IPS-11a (cell line): ENCODE measurements at regions not wholly inside any gene's neighbourhood (a gene's known extent, or its start where the extent isn't known, plus 50 kb on each side); places are given as distances from the start of the nearest gene placed in this dataset.
"Not testable (repeated sequence)": the region's sequence is repeated elsewhere in the genome, so short reads cannot be mapped to it uniquely, and the experiment has no call there.

Experiments used
- H3K4me3 ChIP-seq: one replicate; pipeline ENCODE4 v1.5.1; 2013; ENCODE audit warnings: low read depth, low read length, control low read depth

DNA sequence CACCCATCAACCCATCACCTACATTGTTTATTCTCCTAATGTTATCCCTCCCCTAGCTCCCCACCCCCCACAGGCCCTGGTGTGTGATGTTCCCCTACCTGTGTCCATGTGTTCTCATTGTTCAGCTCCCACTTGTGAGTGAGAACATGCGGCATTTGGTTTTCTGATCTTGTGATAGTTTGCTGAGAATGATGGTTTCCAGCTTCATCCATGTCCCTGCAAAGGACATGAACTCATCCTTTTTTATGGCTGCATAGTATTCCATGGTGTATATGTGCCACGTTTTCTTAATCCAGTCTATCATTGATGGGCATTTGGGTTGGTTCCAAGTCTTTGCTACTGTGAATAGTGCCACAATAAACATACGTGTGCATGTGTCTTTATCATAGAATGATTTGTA lies 118.1 kb upstream of the IER5L start:
- H3K4me3 ChIP-seq, result not testable (repeated sequence)

DNA sequence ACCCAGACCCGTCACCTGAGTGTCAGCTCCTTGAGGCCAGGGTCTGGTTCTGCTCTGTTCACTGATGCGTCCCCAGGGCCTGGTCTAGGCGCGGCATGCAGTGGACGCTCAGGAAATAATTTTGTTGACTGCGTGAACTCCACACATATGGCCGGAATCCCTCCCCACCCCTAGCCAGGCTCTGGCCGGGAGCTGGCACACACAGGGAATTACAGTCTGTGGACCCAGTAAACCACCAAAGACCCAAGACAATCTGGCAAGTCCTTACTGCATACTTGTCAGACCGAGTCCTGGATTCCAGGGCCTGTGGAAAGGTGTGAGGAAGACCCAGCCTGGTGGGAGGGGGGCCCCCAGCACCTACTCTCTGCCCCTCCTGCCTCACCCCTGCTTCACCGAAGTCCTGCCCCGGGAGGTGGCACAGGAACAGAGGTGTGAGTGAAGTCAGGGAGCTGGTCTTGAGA lies 113.0 kb upstream of the IER5L start:
- no peak overlapping the region for H3K4me3 ChIP-seq

DNA sequence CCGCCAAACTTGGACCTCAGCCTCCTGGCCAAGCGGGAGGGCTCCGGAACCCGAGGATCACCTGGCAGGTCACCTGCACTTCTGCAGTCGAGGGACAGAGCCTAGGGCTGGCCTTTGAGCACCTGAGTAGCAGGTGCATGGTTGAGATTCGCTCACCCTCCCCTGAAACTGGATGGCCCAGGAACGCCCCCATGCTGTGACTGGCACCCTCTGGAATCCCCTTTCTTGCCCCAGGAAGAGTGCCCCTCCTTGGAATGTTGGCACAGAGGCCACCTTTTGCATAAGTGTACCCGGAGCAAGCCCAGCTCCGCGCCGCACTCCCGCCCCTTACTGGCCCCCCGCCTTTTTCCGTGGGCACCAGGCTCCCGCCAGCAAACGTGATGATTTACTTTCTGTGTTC lies 112.5 kb upstream of the IER5L start:
- no peak overlapping the region for H3K4me3 ChIP-seq

DNA sequence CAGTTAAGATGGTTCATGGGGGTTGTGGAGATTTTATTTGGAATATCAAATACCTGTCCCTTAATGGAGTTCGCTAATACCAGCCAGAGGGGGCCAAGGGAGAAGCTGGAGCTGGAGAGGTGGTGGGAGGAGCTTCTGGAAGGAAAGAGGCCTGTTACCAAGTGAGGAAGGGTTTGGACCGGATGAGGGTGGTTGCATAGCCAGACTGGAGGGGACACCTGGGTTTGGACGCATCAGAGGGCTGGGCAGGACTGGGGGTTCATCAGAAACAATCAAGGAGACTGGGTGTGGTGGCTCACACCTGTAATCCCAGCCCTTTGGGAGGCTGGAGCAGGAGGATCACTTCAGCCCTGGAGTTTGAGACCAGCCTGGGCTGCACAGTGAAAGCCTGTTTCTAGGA lies 111.8 kb upstream of the IER5L start:
- H3K4me3 ChIP-seq, result no peak overlapping the region

DNA sequence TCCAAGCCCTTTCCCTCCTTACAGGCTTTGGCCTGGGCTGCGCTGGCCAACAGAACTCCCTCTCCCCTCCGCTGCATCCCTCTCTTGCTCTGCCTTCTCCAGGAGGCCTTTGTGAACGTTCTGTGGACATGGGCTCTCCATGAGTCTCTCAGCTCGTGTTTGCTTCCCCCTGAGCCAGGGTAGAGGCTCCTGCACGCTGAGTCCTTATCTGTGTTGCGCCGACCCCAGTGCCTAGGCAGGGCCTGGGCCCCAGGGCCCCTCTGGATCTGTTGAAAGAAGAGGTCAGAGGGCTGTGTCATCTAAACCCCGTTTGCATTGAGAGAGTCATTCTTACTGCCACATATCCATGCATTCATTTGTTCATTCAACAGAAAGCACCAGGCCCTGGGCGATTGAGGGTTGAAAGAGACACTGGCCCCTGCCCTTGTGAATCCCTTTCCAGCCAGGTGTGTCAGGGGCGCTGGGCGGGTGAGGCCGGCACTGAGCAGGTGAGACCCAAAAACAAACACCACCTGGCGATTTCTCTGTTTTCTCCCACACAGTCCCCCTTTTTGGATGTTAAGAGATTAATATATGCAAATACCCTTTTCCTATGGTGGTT lies 111.2 kb upstream of the IER5L start:
- no peak overlapping the region for H3K4me3 ChIP-seq

DNA sequence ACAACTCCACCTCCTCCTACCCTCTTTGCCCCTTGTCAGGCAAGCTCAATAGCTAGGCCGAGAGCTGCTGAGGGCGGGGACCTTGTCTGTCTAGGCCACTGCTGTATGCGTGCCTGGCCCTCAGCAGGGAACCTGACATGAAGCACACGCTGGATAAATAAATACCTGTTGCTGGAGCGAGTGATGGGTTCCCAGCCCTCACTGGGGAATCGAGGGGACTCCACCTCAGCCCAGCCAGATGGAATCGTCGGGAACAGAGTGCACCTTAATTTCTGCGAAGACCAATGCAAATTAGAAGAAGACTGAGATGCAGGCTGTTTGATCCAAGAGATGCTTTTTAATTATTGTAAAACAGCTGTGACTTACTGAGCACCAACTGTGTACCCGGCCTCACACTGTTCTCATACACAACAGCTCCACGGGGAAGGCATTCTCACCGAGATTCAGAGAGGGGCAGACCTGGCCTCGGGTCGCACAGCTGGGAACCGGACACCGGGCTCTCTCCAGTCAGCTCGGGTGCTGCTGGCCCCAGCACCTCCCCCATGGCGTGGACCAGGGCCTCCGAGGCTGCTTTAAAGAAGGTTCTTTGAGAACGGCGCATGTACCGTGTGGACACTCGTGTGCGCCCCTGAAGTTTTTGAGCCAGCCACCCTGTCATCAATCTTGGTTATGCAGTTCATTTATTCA lies 109.7 kb upstream of the IER5L start:
- no peak overlapping the region for H3K4me3 ChIP-seq

DNA sequence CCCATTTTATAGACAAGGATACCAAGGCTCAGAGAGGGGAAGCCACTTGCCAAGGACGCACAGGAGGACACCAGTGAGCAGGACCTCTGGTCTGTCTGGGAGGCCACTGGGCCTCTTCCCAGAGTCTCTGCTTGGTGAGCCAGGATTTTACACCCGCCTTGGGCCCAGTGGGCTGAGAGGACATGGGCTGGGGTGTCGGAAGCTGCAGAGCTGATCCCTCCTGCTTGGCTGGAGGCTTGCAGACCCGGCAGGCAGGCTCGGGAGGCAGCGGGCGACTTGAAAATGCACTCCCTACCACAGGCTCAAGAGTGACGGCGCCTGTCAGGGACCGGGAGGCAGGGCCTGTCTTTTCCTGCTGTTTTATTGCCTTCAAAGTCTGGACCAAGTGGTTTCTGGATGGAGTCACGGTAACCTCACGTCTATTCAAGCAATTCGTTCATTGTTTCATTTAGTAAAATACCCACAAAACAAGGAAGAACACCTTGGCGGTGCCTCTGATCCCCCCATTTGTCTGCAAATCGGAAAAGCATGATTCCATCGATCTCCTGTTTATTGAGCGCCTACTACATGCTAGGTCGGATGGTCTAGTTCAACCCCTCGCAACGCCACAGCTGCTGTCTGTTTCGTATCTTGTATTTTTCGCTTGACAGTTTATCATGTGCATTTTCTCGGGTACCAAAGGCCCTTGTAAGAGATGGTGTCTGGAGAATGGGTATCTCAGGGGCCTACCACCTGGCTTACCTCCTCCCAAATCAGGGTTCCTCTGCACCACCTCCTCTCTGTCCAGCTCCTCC lies 108.1 kb upstream of the IER5L start:
- H3K4me3 ChIP-seq, result no peak overlapping the region

DNA sequence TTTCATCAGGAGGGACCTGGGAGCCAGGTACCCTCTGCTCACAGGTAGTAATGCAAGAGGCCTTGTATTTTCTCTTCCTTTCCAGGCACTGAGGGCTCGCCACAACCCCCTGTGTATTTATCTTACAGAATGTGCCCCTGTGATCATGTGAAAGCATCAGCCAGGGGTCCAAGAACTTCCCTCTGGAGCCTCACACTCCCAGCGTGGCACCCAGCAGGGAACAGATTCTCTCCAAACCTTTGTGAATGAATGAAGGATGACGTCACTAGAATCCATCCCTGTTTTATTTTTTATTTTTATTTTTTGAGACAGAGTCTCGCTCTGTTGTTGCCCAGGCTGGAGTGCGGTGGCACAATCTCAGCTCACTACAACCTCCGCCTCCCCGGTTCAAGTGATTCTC lies 107.3 kb upstream of the IER5L start:
- H3K4me3 ChIP-seq, result no peak overlapping the region

DNA sequence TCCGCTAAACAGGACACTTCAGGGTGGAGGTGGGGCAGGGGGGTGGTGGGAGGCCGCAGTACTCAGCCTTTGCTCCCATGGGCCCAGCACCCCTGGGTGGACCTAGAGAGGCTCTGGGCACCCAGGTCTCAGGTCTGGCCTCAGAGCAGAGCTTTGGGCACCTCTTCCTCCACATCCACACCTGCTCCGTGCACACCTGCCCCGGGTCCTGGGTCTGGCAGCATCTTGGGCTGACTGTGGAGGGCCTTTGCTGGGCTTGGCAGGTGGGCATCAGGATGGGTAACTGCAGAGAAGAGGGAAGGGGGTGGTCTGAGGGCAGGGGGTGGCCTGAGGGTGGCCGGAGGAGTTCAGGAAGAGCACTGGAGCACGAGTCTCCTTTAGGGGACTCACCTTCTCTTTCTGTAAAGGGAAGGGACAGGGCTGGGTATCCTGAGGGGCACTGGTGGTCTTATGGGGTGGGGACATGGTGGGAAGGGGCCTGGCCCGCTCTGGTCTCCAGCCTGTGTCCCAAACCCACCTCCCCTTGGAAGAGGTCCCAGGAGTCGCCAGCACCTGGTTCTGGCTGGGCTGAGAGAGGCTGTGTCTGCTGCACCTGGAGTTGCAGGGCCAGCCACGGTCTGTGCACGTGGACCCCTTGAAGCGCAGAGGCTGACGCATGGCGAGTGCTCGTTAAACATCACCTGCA lies 106.7 kb upstream of the IER5L start:
- H3K4me3 ChIP-seq, result no peak overlapping the region

DNA sequence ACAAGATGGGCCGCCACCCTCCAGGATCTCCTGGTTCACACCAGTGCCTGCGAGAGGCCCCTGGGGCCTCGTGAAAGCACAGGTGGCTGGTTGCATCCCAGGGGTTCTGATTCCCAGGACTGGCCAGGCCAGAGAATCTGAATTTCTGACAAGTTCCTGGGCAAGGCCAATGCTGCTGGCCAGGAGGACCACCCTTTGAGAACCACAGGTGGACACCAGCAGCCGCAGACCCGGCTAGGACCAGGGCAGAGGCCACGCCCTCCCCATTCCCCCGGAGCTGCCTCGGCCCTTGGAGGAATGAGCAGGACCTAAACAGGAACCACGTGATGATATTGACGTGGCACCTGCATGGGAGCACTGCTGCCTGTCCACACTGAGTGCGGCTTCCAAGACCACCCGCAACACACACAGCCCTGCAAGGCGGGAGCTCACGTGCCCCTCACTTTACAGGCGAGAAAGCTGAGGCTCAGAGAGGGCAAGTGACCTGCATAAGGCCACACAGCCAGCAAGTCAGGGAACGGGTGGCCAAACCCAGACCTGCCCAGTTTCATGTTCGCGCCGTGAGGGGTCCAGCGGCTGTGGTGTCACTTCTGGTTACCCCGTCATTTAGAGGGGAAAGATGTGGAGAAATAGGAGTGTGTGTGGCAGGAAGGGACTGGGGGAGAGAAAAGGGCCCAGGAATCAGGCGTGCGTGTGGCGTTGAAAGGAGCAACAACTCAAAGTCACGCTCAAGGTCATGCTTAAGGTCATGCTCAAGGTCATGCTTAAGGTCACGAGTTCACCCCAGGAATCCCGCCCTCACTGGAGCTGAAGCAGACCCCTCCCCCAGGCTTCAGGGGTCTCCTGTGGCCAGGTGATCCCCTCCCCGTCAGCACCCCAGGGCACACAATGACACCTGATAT lies 105.9 kb upstream of the IER5L start:
- H3K4me3 ChIP-seq, result no peak overlapping the region

DNA sequence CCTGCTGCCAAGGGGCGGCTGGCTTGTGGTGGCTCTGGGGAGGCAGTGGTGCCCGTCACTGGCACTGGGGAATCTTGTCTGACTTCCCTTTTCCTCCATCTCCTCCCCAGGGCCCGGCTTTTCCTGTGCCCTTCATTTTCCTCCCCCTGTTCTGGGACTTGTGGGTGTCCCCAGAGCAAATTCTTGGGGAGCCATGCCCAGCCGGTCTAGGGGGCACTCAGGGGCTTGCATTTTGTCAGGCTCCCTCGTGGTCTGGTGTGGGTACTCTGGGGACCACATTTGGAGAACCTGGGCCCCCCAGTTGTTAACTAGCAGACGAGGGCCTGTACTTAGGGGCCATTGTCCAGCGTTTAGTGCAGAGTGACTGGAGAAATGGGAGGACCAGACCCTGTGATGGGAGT lies 105.2 kb upstream of the IER5L start:
- H3K4me3 ChIP-seq, result no peak overlapping the region

DNA sequence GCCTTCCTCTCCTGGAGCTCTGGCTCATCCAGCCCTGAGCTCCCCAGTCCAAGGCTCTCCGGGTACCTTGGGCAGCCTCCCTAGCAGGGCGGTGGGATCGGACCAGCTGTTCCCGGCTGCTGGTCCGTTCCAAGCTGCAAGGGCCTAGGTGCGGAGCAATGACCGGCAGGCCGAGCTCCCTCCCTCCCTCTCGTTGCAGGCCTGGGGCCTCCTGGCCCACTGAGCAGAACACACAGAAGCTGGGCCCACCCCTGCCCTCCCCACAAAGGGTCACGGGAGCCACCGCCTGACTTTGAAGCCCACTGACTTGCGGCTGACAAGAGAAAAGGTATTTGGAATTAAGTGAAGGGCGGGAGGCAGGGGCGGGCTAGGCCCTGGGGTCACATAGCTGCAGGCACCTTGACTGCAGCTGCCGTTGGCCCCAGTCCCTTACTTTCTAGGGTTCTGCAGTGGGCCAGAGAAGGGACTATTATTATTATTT lies 104.7 kb upstream of the IER5L start:
- H3K4me3 ChIP-seq, result no peak overlapping the region

DNA sequence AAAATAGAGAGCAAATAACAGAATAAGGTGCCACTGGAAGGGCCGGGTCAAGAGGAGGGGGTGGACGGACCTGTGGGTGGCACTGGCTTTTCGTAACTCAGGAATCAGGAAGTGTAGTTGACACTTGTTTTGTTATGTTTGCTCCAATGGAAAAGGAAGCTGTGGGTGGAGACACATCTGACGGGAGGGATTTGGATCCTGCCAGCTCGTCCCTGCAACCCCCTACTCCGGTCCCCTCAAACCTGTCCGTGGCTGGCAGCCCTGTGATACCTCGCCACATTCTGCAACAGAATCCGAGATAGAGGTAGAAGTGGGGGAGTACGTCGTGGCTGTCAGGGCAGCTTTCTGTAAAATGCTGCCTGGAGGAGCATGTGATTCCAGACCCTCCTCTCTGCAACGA lies 104.2 kb upstream of the IER5L start:
- no peak overlapping the region for H3K4me3 ChIP-seq

DNA sequence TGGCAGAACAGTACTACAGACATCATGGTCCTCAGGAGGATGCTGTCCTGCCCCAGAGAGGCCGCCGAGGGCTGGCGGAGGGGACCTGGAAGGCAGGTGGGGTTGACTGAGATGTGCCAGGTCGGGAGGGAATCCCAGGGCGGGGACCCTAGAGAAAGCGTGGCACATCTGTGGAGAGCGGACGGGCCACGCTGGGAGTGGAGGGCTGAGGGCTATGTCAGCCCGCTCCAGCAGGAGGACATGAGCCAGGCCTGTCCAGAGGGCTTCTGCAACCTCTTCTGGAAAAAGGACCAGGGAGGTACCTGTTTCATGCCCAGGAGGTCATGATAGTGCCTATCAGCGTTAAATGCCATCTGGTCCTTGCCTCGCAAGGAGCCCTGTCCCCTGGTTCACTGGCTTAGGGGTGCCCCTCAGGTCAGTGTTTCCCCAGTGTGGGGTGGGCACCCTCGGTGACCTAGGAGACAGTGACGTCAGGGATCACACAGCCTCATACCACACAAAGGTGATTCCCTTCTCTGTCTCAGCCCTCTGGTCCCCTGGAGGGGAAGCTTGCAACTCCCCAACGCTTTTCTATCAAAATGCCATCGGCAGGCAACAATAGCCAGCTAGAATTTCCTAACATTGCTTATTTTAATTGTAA lies 103.6 kb upstream of the IER5L start:
- H3K4me3 ChIP-seq, result no peak overlapping the region

DNA sequence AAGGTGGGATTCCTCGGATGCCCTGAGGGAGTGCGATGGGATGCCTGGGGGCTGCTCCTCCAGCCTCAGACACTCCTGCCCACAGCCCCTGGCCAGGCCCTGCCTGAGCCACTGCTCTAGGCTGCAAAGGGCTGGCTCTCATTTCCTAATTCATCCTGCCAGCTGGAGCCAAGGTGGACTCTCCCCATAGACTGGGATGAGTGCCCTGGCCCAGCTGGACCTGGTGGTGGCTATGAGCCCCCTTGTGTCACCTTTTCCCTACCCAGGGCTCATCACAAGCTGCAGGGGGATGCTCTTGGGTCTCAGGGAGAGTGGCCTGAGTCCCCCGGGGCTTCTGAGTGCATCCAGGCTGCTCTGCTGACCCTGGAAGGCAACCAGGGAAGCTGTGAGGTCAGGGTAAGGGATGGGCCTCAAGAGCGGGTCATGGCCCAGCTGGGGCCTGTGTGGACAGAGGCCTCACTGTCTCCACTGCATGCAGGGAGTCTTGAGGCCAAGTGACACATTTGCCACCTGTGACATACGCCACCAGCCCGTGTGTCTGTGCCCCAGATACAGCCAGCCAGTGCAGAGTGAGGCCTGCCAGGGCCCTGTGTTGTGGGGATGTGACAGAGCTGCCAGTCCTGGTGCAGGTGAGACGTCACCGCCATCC lies 102.7 kb upstream of the IER5L start:
- H3K4me3 ChIP-seq, result no peak overlapping the region

DNA sequence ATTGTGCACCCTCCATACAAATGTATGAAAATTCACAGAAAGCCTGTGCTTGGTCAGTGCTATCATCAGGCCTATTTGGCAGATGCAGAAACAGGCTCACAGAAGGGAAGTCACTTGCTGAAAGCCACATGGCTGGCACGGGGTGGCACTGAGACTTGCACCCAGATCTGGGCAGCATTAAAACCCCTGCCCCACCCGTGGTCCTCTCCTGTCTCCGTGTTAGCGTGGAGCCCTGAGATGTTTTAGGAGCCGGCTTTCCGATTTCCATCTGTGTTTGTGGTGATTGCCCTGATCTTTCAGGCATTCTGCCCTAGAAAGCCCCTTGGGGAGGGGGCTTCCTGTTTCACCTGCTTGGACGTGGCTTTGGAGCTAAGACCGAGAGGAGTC lies 102.2 kb upstream of the IER5L start:
- no peak overlapping the region for H3K4me3 ChIP-seq

DNA sequence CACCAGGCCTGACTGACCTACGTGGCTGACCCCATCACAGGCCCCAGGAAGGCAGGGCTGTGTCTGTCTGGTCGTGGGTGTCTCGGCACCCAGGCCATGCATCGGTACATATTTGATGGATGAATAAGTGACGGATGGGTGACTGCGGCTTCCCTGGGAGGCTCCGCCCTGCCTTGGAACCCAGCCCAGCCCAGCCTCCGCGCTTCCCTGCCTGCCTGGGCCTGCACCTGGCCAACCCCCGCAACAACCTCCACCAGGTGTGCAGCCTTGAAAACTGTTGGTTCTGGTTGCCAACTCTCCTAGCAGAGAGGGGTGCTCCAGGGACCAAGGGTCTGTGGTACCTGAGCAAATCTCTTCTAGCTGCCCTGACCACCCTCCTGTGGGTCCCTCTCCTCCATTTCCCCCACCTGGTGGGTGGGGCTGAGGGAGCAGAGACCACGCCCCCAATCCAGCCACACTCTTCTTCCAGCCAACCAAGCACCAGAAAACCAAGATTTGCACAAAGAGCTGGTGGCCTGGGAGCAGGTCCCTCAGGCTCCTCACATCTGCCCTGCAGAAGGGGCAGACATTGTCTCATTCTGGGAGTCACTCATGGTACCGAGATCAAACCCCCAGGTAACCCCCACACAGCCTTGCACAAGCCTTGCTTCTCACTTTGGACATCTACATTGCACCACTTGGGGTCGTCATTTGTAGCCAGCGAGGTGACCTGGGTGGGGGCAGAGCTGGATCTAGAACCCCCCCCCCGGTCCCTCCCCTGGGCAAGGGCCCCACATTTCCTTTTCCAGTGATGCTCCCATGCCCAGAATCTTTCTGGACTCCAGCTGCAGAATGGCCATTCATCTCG lies 100.6 kb upstream of the IER5L start:
- no peak overlapping the region for H3K4me3 ChIP-seq

DNA sequence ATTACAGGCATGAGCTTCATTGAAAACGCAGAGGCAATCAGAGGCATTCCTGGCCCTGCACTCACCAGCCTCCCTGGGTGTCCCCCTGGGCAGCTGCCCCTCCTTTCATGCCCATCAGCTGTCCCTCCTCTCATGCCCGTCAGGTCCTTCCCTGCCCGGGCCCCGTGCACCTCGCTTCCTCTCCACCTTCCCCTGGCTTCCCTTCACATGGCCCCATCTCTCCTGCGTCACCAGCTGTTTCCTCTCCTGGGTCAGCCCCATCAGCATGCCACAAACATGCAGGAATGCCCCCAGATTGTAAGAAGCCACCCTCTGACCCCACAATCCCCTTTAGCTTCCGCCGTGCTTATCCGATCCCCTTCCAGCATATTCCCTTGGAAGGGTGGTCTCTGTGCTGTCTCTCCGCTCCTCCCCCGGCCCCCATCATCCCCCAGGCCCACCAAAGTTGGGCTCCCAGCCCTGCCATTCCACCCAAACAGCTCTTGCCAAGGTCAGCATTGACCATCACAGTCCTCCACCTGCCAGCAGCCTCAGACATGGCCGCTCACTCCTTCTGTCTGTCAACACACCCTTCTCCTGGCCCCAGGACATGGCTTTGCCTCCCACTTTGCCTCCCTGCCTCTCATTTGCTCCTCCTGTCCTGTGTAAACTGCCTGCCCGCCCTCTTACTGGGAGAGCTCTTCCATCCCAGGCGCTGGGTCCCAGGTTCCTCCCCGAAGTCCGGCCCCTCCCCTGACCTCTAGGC lies 98.6 kb upstream of the IER5L start:
- no peak overlapping the region for H3K4me3 ChIP-seq
